ENCODE measurements at regions not wholly inside any gene's neighbourhood (a gene's known extent, or its start where the extent isn't known, plus 50 kb on each side); places are given as distances from the start of the nearest gene placed in this dataset.

GRCh38 chrX:750812-751211 lies 120.2 kb downstream of the SHOX start:
- H3K79me2 ChIP-seq (ENCODE audit: control insufficient read depth, insufficient read depth, low read length): no peaks in the 10 kb centered on the region
- no peaks in the 10 kb centered on the region for H3K9me1 ChIP-seq (ENCODE audit: control insufficient read depth, insufficient read depth, low read length)
- ATAC-seq (no peak), DNase-seq (ENCODE audit: extremely low read depth in 1 of 4, low spot score in 3 of 4) (no peak), FAIRE-seq (no peak)
- no peaks in the 10 kb centered on the region for H4K20me1 ChIP-seq (replicated peaks; ENCODE audit: control insufficient read depth, insufficient read depth, low read length)
- no peaks in the 10 kb centered on the region for H3K4me1 ChIP-seq (replicated peaks in 1 of 2; ENCODE audit: control insufficient read depth in 2 of 2, insufficient read depth in 2 of 2, low read length in 2 of 2)
- intact Hi-C loops (cut with micrococcal nuclease) (no loop called here), in situ Hi-C loops (cut with MboI) (no loop called here)
- ChIA-PET CTCF (ENCODE audit: low intra/inter-chr PET ratio) (no interaction called here), POLR2A (no interaction called here)
- BruUV-seq (replicated peaks): no TSS peak
- no peak overlapping the region for H2AFZ ChIP-seq (ENCODE audit: low read depth, low read length)
- 0% methylated on average over 6 of the region's 9 CpGs for WGBS (ENCODE audit: insufficient coverage, low coverage, missing lambda C conversion rate)
- H3K4me3 ChIP-seq: no peak overlapping the region
- no peak overlapping the region for H3K27ac ChIP-seq (ENCODE audit: extremely low read depth, low read depth, low read length)
- no peaks in the 10 kb centered on the region for H3K9me3 ChIP-seq (replicated peaks; ENCODE audit: control insufficient read depth, insufficient read depth, low read depth, low read length)
- H3K27me3 ChIP-seq (ENCODE audit: control insufficient read depth in 2 of 2, insufficient read depth in 2 of 2, low read length in 2 of 2): no peaks in the 10 kb centered on the region
- H3K9ac ChIP-seq (ENCODE audit: insufficient read depth in 1 of 2, low read depth in 2 of 2, low read length in 2 of 2): no peak overlapping the region
- H3K4me2 ChIP-seq (ENCODE audit: insufficient read depth, low read length): no peak overlapping the region
- TF ChIP-seq TAF15 (IDR thresholded peaks at IDR 0.05; ENCODE audit: low read depth, low read length): no peak
- TF ChIP-seq NR2C1 (IDR thresholded peaks at IDR 0.05): no peak
- no peak for TF ChIP-seq NR2C1 (tag; IDR thresholded peaks at IDR 0.05)
- no peak for TF ChIP-seq DEAF1 (CRISPR knock-in tag; IDR thresholded peaks at IDR 0.05)
- no peak for TF ChIP-seq HMGXB4 (CRISPR knock-in tag; IDR thresholded peaks at IDR 0.05)
- TF ChIP-seq ASH1L (IDR thresholded peaks at IDR 0.05; ENCODE audit: borderline replicate concordance, low read depth, partially characterized antibody): no peak
- no peak for TF ChIP-seq ZMIZ1 (IDR thresholded peaks at IDR 0.05; ENCODE audit: low read depth in 2 of 2, low read length in 2 of 2)
- no peak for TF ChIP-seq NR2C2 (CRISPR knock-in tag; IDR thresholded peaks at IDR 0.05)
- TF ChIP-seq NR2C2 (tag; IDR thresholded peaks at IDR 0.05): no peak
- no peak for TF ChIP-seq DPF2 (IDR thresholded peaks at IDR 0.05)
- TF ChIP-seq CREB3L1 (IDR thresholded peaks at IDR 0.05; ENCODE audit: borderline replicate concordance, low read depth): no peak
- no peaks in the 10 kb centered on the region for H3K36me3 ChIP-seq (ENCODE audit: control insufficient read depth, insufficient read depth, low read length)
